ENCODE measurements at regions not wholly inside any gene's neighbourhood (a gene's known extent, or its start where the extent isn't known, plus 50 kb on each side); places are given as distances from the start of the nearest gene placed in this dataset.

GRCh38 chr14:100409003-100409360 lies 85.8 kb downstream of the SLC25A47 start:
- Histone ChIP-seq H3K9me3 (ENCODE audit: insufficient read depth, low read depth) (no peaks in the 10 kb centered on the region), H3K27me3 (ENCODE audit: insufficient read depth, low read depth) (no peaks in the 10 kb centered on the region), H3K27ac (no peak overlapping the region), H2AFZ (no peak overlapping the region), H4K20me1 (ENCODE audit: insufficient read depth) (no peaks in the 10 kb centered on the region), H3K36me3 (ENCODE audit: low read depth) (no peaks in the 10 kb centered on the region), H3K9me2 (ENCODE audit: insufficient read depth) (no peaks in the 10 kb centered on the region), H3K4me1 (replicated peaks; ENCODE audit: insufficient read depth) (no peaks in the 10 kb centered on the region), H3F3A (ENCODE audit: insufficient read depth, low read depth) (no peaks in the 10 kb centered on the region), H3K4me3 (no peak overlapping the region), H3K79me2 (ENCODE audit: low read depth) (no peaks in the 10 kb centered on the region), H3K4me2 (no peak overlapping the region)
- DNase-seq: no peak
- TF ChIP-seq CTCF (conservative IDR thresholded peaks at IDR 0.05): no peak
- TF ChIP-seq EZH2 (IDR thresholded peaks at IDR 0.05; ENCODE audit: low read depth): no peak
- intact Hi-C loops (cut with micrococcal nuclease; ENCODE audit: unreplicated experiment): no loop called here
- no TSS peak for BruUV-seq (replicated peaks)
- ChIA-PET CTCF (interaction anchor here (0.6 kb wide), 1 partner anchor 134 kb away, joined by 9 read pairs; no protein-coding TSS in a partner anchor), POLR2A (ENCODE audit: unreplicated experiment) (no interaction called here)

GRCh38 chr14:100409651-100410050 lies 86.5 kb downstream of the SLC25A47 start:
- ChIA-PET CTCF (no interaction called here), POLR2A (ENCODE audit: unreplicated experiment) (no interaction called here)
- H3K27me3 ChIP-seq (ENCODE audit: insufficient read depth, low read depth): no peaks in the 10 kb centered on the region
- no peak overlapping the region for H3K27ac ChIP-seq
- H3K9me3 ChIP-seq (ENCODE audit: insufficient read depth, low read depth): no peaks in the 10 kb centered on the region
- no peak overlapping the region for H3K4me3 ChIP-seq
- H4K20me1 ChIP-seq (ENCODE audit: insufficient read depth): no peaks in the 10 kb centered on the region
- intact Hi-C loops (cut with micrococcal nuclease; ENCODE audit: unreplicated experiment): no loop called here
- H3K79me2 ChIP-seq (ENCODE audit: low read depth): no peaks in the 10 kb centered on the region
- H2AFZ ChIP-seq: no peak overlapping the region
- no TSS peak for BruUV-seq (replicated peaks)
- DNase-seq: no peak
- no peaks in the 10 kb centered on the region for H3K4me1 ChIP-seq (replicated peaks; ENCODE audit: insufficient read depth)
- no peak overlapping the region for H3K4me2 ChIP-seq
- no peaks in the 10 kb centered on the region for H3K9me2 ChIP-seq (ENCODE audit: insufficient read depth)
- no peaks in the 10 kb centered on the region for H3F3A ChIP-seq (ENCODE audit: insufficient read depth, low read depth)
- H3K36me3 ChIP-seq (ENCODE audit: low read depth): no peaks in the 10 kb centered on the region
- TF ChIP-seq CTCF (conservative IDR thresholded peaks at IDR 0.05): no peak
- no peak for TF ChIP-seq EZH2 (IDR thresholded peaks at IDR 0.05; ENCODE audit: low read depth)

GRCh38 chr14:100410056-100410565 lies 87.0 kb downstream of the SLC25A47 start:
- Histone ChIP-seq H3K4me1 (replicated peaks; ENCODE audit: insufficient read depth) (no peaks in the 10 kb centered on the region), H3K79me2 (ENCODE audit: low read depth) (no peaks in the 10 kb centered on the region), H3K4me3 (no peak overlapping the region), H3K9me2 (ENCODE audit: insufficient read depth) (no peaks in the 10 kb centered on the region), H3K27me3 (ENCODE audit: insufficient read depth, low read depth) (no peaks in the 10 kb centered on the region), H3K27ac (no peak overlapping the region), H3F3A (ENCODE audit: insufficient read depth, low read depth) (no peaks in the 10 kb centered on the region), H2AFZ (no peak overlapping the region), H3K4me2 (no peak overlapping the region), H3K36me3 (ENCODE audit: low read depth) (no peaks in the 10 kb centered on the region), H3K9me3 (ENCODE audit: insufficient read depth, low read depth) (no peaks in the 10 kb centered on the region), H4K20me1 (ENCODE audit: insufficient read depth) (no peaks in the 10 kb centered on the region)
- BruUV-seq (replicated peaks): no TSS peak
- CTCF ChIA-PET: no interaction called here
- TF ChIP-seq CTCF (conservative IDR thresholded peaks at IDR 0.05) (no peak), EZH2 (IDR thresholded peaks at IDR 0.05; ENCODE audit: low read depth) (no peak)
- DNase-seq: no peak
- POLR2A ChIA-PET (ENCODE audit: unreplicated experiment): no interaction called here
- intact Hi-C loops (cut with micrococcal nuclease; ENCODE audit: unreplicated experiment): no loop called here
